HEK293T (cell line): ENCODE measurements at regions not wholly inside any gene's neighbourhood (a gene's known extent, or its start where the extent isn't known, plus 50 kb on each side); places are given as distances from the start of the nearest gene placed in this dataset.

Source experiments
- BHLHE40 ChIP-seq: fragments of 450-650 bp; IDR thresholded peaks from 2 replicates; pipeline ENCODE4 v1.6.1; 2016; ENCODE audit warnings: mild to moderate bottlenecking, moderate library complexity, borderline replicate concordance
- ELF4 ChIP-seq: fragments of 450-650 bp; IDR thresholded peaks from 2 replicates; pipeline ENCODE4 v1.6.1; 2017; ENCODE audit warnings: antibody characterized with exemption
- FOXK2 ChIP-seq: fragments of 450-650 bp; IDR thresholded peaks from 2 replicates; pipeline ENCODE4 v1.6.1; 2016; ENCODE audit warnings: mild to moderate bottlenecking
- FOXM1 ChIP-seq: fragments of 450-650 bp; IDR thresholded peaks from 2 replicates; pipeline ENCODE4 v1.6.1; 2017; ENCODE audit warnings: mild to moderate bottlenecking, borderline replicate concordance
- SP1 ChIP-seq: fragments of 450-650 bp; IDR thresholded peaks from 2 replicates; pipeline ENCODE4 v1.6.1; 2017
- SUZ12 ChIP-seq: fragments of 450-650 bp; IDR thresholded peaks from 2 replicates; pipeline ENCODE4 v1.6.1; 2016; ENCODE audit warnings: mild to moderate bottlenecking

DNA sequence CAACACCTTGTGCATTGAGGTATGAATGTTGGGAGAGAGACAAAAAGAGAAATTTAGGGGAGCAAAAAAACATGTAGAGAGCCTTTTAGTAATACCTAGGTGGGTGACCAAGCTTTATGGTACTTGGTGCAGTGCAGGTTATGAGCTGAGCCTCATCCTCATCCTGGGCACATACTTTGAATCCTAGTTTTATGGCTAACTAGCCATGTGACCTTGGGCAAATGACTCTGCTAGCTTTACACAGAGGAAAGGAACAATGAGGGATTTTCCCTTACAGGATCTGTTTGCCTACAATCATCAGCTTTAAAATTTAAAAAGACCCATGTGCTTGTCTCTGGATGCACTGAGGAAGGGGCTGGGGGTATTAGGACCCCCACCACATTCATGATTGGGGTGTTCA is 187.8 kb upstream of the ISX start:
- no peak for TF ChIP-seq ELF4
- TF ChIP-seq SUZ12: no peak
- no peak for TF ChIP-seq BHLHE40
- TF ChIP-seq FOXM1: no peak
- no peak for TF ChIP-seq SP1
- TF ChIP-seq FOXK2: no peak
